HG02885 (cell line): ENCODE measurements at regions not wholly inside any gene's neighbourhood (a gene's known extent, or its start where the extent isn't known, plus 50 kb on each side); places are given as distances from the start of the nearest gene placed in this dataset.
A peak's percentile ranks its signal among the peaks of the same experiment; 100 is the strongest.
"Not testable (repeated sequence)": the region's sequence is repeated elsewhere in the genome, so short reads cannot be mapped to it uniquely, and the experiment has no call there.

Experiments
- ATAC-seq: cut with Tn5 transposase; IDR thresholded peaks from one replicate; pipeline ENCODE4 v1.9.1; 2021; ENCODE audit warnings: mild to moderate bottlenecking; ENCODE audit not compliant: unreplicated experiment, poor library complexity

DNA sequence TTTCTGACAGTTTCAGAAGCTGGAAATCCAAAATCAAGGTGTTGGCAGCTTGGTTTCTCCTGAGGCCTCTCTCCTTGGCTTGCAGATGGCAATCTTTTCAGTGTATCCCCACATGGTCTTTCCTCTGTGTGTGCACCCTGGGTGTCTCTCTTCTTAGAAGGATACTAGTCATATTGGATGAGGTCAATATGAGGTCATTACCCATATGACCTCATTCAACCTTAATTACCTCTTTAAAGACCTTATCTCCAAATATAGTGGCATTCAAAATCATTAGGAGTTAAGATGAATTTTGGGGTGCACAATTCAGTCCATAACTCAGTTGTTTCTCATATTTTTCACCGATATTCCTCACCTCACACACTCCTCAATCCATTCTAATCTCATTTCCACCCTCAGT lies 92.4 kb upstream of the TGM3 start:
- no peak for ATAC-seq

GRCh38 chr20:2204021-2204420 lies 91.8 kb upstream of the TGM3 start:
- no peak for ATAC-seq

DNA sequence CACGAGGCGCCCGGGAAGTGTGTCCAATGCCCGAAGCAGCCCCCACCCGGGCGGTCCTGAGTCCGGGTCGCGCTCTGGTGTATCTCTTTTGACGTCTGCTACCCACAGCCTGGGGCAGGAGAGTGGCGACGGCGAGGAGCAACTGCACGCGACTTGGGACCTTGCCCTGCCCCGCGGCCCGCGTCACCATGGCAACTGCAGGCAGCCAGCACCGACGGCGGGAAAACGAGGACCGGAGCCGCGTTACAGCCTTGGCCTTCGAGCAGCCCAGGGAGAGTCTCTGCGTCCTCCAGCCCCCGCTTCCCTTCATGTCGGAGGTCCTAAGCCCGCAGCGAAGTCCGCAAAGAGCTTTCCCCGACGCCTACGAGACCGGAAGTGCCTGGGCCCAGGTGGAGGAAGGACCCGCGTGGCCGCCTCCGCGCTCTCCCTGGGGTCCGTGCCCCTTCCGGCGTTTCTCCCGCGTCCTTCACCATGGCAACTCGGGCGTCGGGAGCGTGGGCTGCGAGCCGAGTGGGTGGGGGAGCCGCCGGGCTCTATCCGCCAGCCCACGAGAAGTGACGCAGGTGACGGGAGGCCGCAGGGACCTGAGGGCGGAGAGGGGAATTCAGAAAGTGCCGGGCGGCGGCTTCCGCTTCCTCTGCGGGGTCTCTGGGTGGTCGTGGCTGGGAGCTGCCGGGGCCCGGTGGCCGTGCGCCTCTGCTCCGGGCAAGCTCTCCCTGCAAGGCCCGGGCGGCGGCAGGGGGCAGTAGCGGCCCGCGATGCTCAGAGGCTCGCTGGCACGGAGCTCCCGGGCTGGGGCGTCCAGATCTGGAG lies 88.6 kb upstream of the TGM3 start:
- ATAC-seq = peak; percentile 67

DNA sequence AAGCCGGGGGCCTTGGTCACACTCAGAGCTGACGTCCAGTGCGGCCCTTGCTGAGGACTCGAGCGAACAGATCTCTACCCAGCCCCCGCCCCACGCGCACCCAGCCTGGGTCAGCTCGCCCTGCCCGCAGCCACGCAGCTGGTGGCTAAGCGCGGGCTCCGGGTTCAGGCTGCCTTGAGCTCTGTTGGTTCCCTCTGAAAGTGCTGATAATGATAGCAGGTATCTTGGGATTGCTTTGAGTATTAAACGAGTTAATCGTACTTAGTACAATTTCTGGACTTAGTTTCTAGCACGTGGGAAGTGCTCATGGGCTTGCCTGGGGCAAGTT lies 88.1 kb upstream of the TGM3 start:
- ATAC-seq = no peak

- no peak for ATAC-seq
Measured at GRCh38 chr20:2208897-2209296, 86.9 kb upstream of the TGM3 start.

- ATAC-seq = no peak
Measured at GRCh38 chr20:2210646-2211552, 84.9 kb upstream of the TGM3 start.

- no peak for ATAC-seq
Measured at GRCh38 chr20:2212456-2213015, 83.3 kb upstream of the TGM3 start.

- no peak for ATAC-seq
Measured at GRCh38 chr20:2213401-2213800, 82.4 kb upstream of the TGM3 start.

- ATAC-seq = no peak
Measured at GRCh38 chr20:2217857-2218539, 77.8 kb upstream of the TGM3 start.

DNA sequence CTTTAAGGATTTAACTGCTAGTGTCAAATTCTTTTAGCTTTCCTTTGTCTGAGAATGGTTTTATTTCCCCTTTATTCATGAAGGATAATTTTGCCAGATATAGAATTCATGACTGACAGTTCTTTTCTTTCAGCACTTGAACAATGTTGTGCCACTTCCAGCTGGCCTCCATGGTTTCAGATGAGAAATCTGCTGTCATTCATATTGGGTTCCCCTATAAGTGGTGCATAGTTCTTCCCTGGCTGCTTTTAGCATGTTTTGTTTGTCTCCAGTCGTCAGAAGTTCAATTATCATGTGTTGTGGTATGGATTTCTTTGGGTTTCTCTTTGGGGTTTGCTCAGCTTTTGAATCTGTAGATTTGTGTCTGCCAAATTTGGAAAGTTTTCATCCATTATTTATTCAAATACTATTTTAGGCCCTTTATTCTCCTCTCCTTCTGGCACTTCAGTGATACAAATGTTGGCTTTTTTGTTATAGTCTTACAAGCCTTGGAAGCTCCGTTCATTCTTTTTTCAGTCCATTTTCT lies 76.3 kb upstream of the TGM3 start:
- ATAC-seq = no peak

DNA sequence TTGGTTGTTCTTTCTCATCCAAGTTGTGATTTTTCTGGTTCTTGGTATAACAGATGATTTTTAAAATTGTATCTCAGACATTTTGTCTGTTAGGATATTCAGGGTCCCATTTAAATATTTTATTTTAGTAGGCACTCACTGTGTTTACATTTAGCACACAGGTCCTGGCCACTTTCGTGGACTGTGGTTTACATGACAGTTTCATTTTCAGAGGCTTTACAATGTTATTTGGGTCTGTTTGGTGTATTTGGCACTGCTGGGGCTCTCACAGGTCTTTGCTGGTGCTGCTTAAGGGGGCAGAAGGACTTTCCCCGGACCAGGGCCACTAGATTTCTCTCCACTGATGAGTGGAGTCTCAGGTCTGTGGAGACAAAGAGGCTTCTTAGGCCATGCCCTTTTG lies 75.5 kb upstream of the TGM3 start:
- ATAC-seq = no peak

- ATAC-seq = no peak
Measured at GRCh38 chr20:2221921-2222320, 73.9 kb upstream of the TGM3 start.

- no peak for ATAC-seq
Measured at GRCh38 chr20:2223558-2224367, 72.0 kb upstream of the TGM3 start.

GRCh38 chr20:2224368-2224639 lies 71.5 kb upstream of the TGM3 start:
- no peak for ATAC-seq

GRCh38 chr20:2227285-2227684 lies 68.5 kb upstream of the TGM3 start:
- not testable (repeated sequence) for ATAC-seq

- ATAC-seq = no peak
Measured at GRCh38 chr20:2227861-2228260, 67.9 kb upstream of the TGM3 start.

- no peak for ATAC-seq
Measured at GRCh38 chr20:2228926-2229325, 66.9 kb upstream of the TGM3 start.

- no peak for ATAC-seq
Measured at GRCh38 chr20:2230726-2231488, 64.9 kb upstream of the TGM3 start.

DNA sequence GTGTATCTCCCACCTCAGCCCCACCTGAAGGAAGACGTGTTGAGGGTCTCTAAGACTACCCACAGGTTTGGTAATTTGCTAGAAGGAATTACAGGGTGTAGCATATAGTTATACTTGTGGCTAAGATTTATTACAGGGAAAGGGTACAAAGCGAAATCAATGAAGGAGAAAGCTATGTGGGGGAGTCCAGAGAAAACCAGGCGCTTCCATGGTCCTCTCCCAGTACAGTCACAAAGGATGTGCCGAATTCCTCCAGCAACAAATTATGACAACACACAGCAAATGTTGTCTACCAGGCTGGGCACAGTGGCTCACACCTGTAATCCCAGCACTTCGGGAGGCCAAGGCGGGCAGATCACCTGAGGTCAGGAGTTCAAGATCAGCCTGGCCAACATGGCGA lies 64.1 kb upstream of the TGM3 start:
- no peak for ATAC-seq
